ENCODE measurements at regions not wholly inside any gene's neighbourhood (a gene's known extent, or its start where the extent isn't known, plus 50 kb on each side); places are given as distances from the start of the nearest gene placed in this dataset.
"Not testable (repeated sequence)": the region's sequence is repeated elsewhere in the genome, so short reads cannot be mapped to it uniquely, and the experiment has no call there.

GRCh38 chr12:63351370-63351769, 200.4 kb upstream of the AVPR1A start:
- H3K27me3 ChIP-seq (ENCODE audit: control insufficient read depth, insufficient read depth, low read length), result no peaks in the 10 kb centered on the region
- H3K9me3 ChIP-seq (ENCODE audit: control insufficient read depth in 2 of 3, insufficient read depth in 1 of 3, low read length in 3 of 3), result no peaks in the 10 kb centered on the region
- FAIRE-seq (no peak), DNase-seq (no peak)
- no peaks in the 10 kb centered on the region for H3K36me3 ChIP-seq (ENCODE audit: control insufficient read depth in 2 of 3, insufficient read depth in 3 of 3, low read length in 3 of 3)
- intact Hi-C loops (cut with DNase I), result no loop called here
- H3K27ac ChIP-seq (ENCODE audit: low read depth in 2 of 2, low read length in 2 of 2), result no peak overlapping the region
- TF ChIP-seq CTCF (IDR thresholded peaks at IDR 0.05; ENCODE audit: borderline replicate concordance, extremely low read depth, insufficient read depth), result no peak
- H3K9ac ChIP-seq (ENCODE audit: low read length in 3 of 3), result no peak overlapping the region
- H3K4me1 ChIP-seq (ENCODE audit: control insufficient read depth in 2 of 3, insufficient read depth in 2 of 3, low read depth in 1 of 3, low read length in 3 of 3), result no peaks in the 10 kb centered on the region
- H3K4me3 ChIP-seq (ENCODE audit: low read length in 3 of 3), result no peak overlapping the region

GRCh38 chr12:63348556-63348955, 197.6 kb upstream of the AVPR1A start:
- no peaks in the 10 kb centered on the region for H3K36me3 ChIP-seq (ENCODE audit: control insufficient read depth in 2 of 3, insufficient read depth in 3 of 3, low read length in 3 of 3)
- intact Hi-C loops (cut with DNase I), result no loop called here
- DNase-seq, result no peak

GRCh38 chr12:63337158-63337557, 186.2 kb upstream of the AVPR1A start:
- H3K36me3 ChIP-seq (ENCODE audit: control insufficient read depth in 2 of 3, insufficient read depth in 3 of 3, low read length in 3 of 3); H3K27ac ChIP-seq (ENCODE audit: low read depth in 2 of 2, low read length in 2 of 2); H3K4me3 ChIP-seq (ENCODE audit: low read length in 3 of 3); H3K27me3 ChIP-seq (ENCODE audit: control insufficient read depth, insufficient read depth, low read length); FAIRE-seq; H3K4me1 ChIP-seq (ENCODE audit: control insufficient read depth in 2 of 3, insufficient read depth in 2 of 3, low read depth in 1 of 3, low read length in 3 of 3); H3K9ac ChIP-seq (ENCODE audit: low read length in 3 of 3); H3K9me3 ChIP-seq (ENCODE audit: control insufficient read depth in 2 of 3, insufficient read depth in 1 of 3, low read length in 3 of 3); intact Hi-C loops (cut with DNase I): not testable (repeated sequence)
- peak in 2 of 5 donors; percentile 24 to 31 for DNase-seq

More at GRCh38 chr12:63348556-63348955, 197.6 kb upstream of the AVPR1A start:
- Histone ChIP-seq H3K27me3 (ENCODE audit: control insufficient read depth, insufficient read depth, low read length) (no peaks in the 10 kb centered on the region), H3K9ac (ENCODE audit: low read length in 3 of 3) (no peak overlapping the region), H3K9me3 (ENCODE audit: control insufficient read depth in 2 of 3, insufficient read depth in 1 of 3, low read length in 3 of 3) (no peaks in the 10 kb centered on the region), H3K4me1 (ENCODE audit: control insufficient read depth in 2 of 3, insufficient read depth in 2 of 3, low read depth in 1 of 3, low read length in 3 of 3) (no peaks in the 10 kb centered on the region), H3K4me3 (ENCODE audit: low read length in 3 of 3) (no peak overlapping the region), H3K27ac (ENCODE audit: low read depth in 2 of 2, low read length in 2 of 2) (no peak overlapping the region)
- FAIRE-seq, result no peak
- no peak for TF ChIP-seq CTCF (IDR thresholded peaks at IDR 0.05; ENCODE audit: borderline replicate concordance, extremely low read depth, insufficient read depth)

GRCh38 chr12:63326260-63326659, 175.3 kb upstream of the AVPR1A start:
- TF ChIP-seq CTCF (IDR thresholded peaks at IDR 0.05; ENCODE audit: borderline replicate concordance, extremely low read depth, insufficient read depth), result no peak
- H3K27ac ChIP-seq (ENCODE audit: low read depth in 2 of 2, low read length in 2 of 2), result no peak overlapping the region
- no peaks in the 10 kb centered on the region for H3K4me1 ChIP-seq (ENCODE audit: control insufficient read depth in 2 of 3, insufficient read depth in 2 of 3, low read depth in 1 of 3, low read length in 3 of 3)
- intact Hi-C loops (cut with DNase I), result no loop called here
- DNase-seq (no peak), FAIRE-seq (peak; percentile 15)
- no peak overlapping the region for H3K9ac ChIP-seq (ENCODE audit: low read length in 3 of 3)
- no peaks in the 10 kb centered on the region for H3K9me3 ChIP-seq (ENCODE audit: control insufficient read depth in 2 of 3, insufficient read depth in 1 of 3, low read length in 3 of 3)
- H3K36me3 ChIP-seq (ENCODE audit: control insufficient read depth in 2 of 3, insufficient read depth in 3 of 3, low read length in 3 of 3), result no peaks in the 10 kb centered on the region
- no peak overlapping the region for H3K4me3 ChIP-seq (ENCODE audit: low read length in 3 of 3)
- H3K27me3 ChIP-seq (ENCODE audit: control insufficient read depth, insufficient read depth, low read length), result no peaks in the 10 kb centered on the region

Measured in kidney (tissue), 13 donors.